Fibroblast of the conjunctiva (primary cell): ENCODE measurements at regions not wholly inside any gene's neighbourhood (a gene's known extent, or its start where the extent isn't known, plus 50 kb on each side); places are given as distances from the start of the nearest gene placed in this dataset.
"Not testable (repeated sequence)": the region's sequence is repeated elsewhere in the genome, so short reads cannot be mapped to it uniquely, and the experiment has no call there.

Experiments
- DNase-seq: peaks from one replicate; pipeline ENCODE4 v3.0.0-alpha.2; 2010; ENCODE audit warnings: low read depth

DNA sequence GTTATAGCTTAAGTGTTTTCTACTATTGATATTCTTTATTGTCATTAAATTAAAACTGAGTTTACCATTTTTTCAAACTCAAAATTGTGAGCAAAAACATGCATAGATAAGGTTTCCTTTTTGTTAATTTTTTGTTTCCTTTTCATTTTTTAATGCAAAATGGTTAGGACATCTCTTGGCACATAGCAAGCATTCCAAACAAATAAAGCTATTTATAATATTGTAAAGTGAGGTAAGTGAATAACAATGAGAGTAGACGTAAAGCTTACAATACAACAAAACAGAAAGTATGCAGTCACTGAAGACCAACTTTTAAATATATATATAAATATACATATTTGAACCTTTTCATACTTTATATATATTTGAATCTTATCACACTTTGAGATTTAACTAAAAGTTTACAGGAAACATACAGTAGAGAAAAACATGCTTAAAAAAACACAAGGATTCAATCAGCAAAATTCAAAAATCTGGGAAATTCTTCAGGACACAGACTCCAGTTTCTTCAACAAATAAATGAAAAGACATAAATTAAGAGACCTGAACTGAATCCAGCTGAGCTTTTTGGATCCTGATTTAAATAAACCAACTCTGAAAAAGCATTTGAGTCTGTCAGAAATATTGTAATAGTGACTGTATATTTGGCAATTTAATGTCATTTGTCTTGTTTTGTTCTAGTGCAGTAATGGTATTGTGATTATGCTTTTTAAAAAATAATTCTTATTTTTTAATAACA, 67.5 kb upstream of the SAMSN1 start:
- no peak for DNase-seq

DNA sequence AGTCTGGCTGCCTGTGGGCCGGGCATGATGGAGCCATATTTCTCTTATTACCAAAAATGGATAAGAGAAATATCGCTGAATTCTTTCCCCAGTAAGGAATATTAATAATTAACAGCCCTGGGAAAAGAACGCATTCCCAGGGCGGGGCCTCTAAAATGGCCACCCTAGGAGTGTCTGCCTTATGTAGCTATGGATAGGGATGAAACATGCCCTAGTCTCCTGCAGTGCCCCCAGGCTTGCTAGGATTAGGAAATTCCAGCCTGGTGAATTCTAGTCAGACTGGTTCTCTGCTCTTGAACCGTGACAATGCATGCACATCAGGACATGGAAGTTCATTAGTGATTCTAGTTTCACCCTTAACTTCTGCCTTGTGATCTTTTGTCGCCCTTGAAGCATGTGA, 64.0 kb upstream of the SAMSN1 start:
- DNase-seq = not testable (repeated sequence)

DNA sequence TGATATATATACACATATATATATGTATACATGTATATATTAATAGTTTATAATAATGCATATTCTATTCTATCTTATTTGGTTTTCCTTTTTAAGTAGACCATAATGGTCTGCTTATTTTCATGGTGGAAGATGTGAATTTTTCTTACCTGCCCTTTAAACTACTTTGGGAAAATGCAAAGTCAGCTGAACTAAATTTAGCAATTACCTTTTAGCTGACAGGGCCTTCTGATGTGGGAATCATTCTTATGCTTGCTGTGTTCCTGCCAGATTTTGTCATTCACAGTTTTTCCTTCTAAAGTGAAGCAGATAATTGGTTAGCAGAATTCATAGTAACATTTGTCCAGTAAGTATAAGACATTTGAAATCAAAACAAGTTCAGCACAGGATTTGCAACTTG, 63.2 kb upstream of the SAMSN1 start:
- no peak for DNase-seq

DNA sequence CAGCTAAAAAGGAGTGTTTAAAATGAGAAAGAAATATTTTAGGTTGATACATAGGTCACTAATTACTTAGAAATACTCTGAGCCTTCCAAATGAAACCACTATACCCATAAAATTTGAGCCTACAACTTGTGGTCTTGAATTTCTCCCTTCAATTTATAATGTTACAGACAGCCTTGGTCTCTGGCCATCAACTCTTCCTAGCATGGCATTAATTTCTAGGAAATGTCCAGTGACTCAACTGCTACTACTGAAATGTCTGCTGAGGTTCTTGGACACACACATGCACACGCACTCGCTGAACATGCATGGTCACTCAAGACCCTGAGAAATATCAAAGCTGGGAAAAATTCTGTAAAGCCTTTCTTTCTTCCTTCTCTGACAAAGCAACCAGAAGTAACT, 61.1 kb upstream of the SAMSN1 start:
- no peak for DNase-seq

DNA sequence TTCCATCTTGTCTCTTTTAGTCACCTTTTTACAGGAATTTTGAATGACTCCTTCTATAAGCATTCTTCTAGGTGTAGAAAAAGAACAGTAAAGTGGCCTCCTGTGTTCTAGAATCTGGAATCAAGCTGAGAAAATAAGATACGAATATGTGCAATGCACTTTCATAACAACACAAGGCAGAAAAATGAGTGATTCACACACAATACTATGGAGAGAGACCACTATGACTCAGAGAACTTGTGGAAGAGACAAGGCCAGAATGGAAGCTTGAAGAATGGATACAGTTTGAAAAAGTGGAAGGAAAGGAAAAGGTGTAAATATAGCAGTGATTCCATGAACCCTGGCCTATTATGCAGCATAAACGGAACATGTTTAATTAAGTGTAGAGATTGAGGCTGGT, 57.1 kb upstream of the SAMSN1 start:
- peak; percentile 18 for DNase-seq

DNA sequence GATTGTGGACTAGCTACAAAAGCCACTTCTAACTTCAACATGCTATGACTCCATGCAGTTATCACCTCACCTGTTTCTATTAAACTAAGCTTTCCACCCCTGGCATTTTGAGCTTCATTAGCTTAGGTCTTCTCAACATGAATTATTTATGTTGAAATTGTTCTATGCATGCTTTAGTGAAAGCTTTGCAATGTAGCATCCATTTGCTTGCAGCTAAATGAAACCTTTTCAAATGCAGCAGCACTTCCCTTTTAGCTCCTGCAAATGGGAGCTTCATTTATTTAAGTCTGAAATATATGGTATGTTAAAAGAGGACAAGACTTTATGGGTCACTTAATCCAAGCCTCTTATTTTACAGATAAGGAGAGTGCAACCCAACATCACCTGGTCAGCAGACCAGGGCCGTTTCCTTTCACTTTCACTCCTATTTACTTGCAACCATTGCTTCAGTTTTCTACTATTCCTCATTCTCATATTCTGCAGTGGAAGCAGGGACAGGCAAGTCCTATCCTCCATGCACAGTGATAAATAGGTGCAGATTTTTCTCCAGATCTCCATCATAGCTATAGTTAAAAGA, 56.4 kb upstream of the SAMSN1 start:
- DNase-seq = no peak

DNA sequence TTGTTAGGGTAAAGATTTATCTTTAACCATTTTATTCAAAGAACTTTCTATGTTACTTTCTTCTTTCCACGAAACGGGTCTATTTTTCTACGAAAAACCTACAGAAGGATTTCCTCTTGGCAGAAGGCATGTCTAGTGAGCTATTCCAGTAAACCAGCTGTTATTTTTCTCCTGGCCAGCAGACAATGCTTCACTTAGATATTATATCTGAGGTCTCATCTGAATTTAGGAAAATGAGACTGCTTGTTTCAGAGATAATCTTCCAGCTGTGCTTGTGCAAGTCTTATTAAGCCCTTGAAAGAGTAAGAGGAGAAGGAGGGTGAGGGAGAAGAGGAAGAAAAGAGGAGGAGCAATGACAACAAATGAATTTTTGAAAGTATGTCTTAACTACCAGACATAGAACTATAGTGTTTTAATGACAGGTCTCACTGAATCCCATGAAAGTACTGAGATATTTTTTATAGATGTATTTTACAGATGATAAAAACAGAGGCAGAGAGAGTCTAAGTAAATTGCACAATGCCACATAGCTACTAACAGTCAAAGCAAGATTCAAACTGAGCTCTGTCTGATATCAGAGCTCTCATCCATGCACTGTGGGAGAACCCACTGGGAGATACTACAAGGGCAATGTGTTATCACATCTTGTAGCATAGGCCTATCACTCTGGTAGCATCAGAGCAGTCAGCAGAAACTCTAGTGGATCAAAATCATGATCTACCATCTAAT, 54.6 kb upstream of the SAMSN1 start:
- DNase-seq = no peak

DNA sequence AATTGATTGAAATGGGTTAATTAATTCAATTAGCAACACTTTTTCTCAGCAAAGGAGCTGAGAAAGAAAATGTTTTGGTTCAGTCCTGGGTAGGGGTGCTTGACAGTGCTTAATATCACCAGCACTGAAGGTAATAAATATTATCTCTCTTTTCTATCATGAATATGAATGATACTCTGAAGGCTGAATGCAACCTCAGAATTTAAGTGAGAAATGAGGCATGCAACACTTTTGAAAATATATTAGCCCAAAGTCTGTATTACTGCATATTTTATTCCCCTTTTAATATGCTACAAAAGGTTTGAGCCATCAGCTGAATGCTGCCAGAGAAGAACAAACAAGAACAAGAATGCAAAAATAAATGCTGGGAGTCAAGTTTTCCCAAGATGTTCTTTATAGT, 52.0 kb upstream of the SAMSN1 start:
- no peak for DNase-seq
